GM12878 (cell line): ENCODE measurements at regions not wholly inside any gene's neighbourhood (a gene's known extent, or its start where the extent isn't known, plus 50 kb on each side); places are given as distances from the start of the nearest gene placed in this dataset.

ENCODE experiments used
- CREB1 ChIP-seq: IDR thresholded peaks from 2 replicates; pipeline ENCODE4 v1.6.1; 2012; ENCODE audit warnings: low read depth, mild to moderate bottlenecking, inconsistent platforms
- CTCF ChIP-seq, 3 experiments: IDR thresholded peaks in 2 of 3; conservative IDR thresholded peaks in 1 of 3; 2 replicates each; pipeline ENCODE4 v1.5.1; 2011; ENCODE audit warnings: low read depth in 3 of 3, low read length in 3 of 3, mild to moderate bottlenecking in 3 of 3, control low read depth in 2 of 3, moderate library complexity in 2 of 3, inconsistent platforms in 1 of 3, mixed read lengths in 1 of 3; ENCODE audit not compliant: control insufficient read depth in 2 of 3, insufficient read depth in 1 of 3; ENCODE audit errors: extremely low read depth in 1 of 3
- FOXM1 ChIP-seq: IDR thresholded peaks from 2 replicates; pipeline ENCODE4 v1.6.1; 2012; ENCODE audit warnings: low read depth, mild to moderate bottlenecking, inconsistent platforms, low read length, moderate library complexity
- IRF3 ChIP-seq: fragments of 450-650 bp; IDR thresholded peaks from 2 replicates; pipeline ENCODE4 v1.6.1; 2014; ENCODE audit warnings: mild to moderate bottlenecking
- MYB ChIP-seq: fragments of 150-350 bp; IDR thresholded peaks from 2 replicates; pipeline ENCODE4 v1.6.1; 2014; ENCODE audit warnings: mild to moderate bottlenecking, low read depth, low read length, borderline replicate concordance
- NBN ChIP-seq: fragments of 450-650 bp; IDR thresholded peaks from 2 replicates; pipeline ENCODE4 v1.6.1; 2016
- ZNF592 ChIP-seq: fragments of 450-650 bp; IDR thresholded peaks from 2 replicates; pipeline ENCODE4 v1.6.1; 2017; ENCODE audit warnings: mild to moderate bottlenecking, moderate library complexity

- TF ChIP-seq MYB (no peak), CTCF (IDR thresholded peaks at IDR 0.05 in 2 of 3, conservative IDR thresholded peaks at IDR 0.05 in 1 of 3; ENCODE audit: control insufficient read depth in 2 of 3, extremely low read depth in 1 of 3, insufficient read depth in 1 of 3, low read depth in 3 of 3, low read length in 3 of 3) (no peak), ZNF592 (no peak), CREB1 (no peak), NBN (no peak), IRF3 (no peak), FOXM1 (no peak)
Measured at GRCh38 chr4:115865736-115866135, 752.3 kb upstream of the NDST4 start.
